ENCODE measurements at regions not wholly inside any gene's neighbourhood (a gene's known extent, or its start where the extent isn't known, plus 50 kb on each side); places are given as distances from the start of the nearest gene placed in this dataset.

GRCh38 chr10:120700426-120700825 lies 150.7 kb upstream of the WDR11 start:
- Histone ChIP-seq H3K27me3 (replicated peaks in 1 of 2; ENCODE audit: control insufficient read depth in 2 of 2, extremely low read depth in 1 of 2, insufficient read depth in 2 of 2, low read length in 1 of 2) (no peaks in the 10 kb centered on the region), H3K27ac (ENCODE audit: low read length) (no peak overlapping the region), H3K4me1 (ENCODE audit: control insufficient read depth in 1 of 2, extremely low read depth in 1 of 2, insufficient read depth in 2 of 2, low read length in 2 of 2) (no peaks in the 10 kb centered on the region), H3K4me3 (ENCODE audit: control insufficient read depth in 1 of 2, extremely low read depth in 1 of 2, low read length in 1 of 2) (no peak overlapping the region), H3K9me3 (peaks cover 3% of the 10 kb centered on the region), H3K36me3 (ENCODE audit: control insufficient read depth in 2 of 2, extremely low read depth in 1 of 2, insufficient read depth in 1 of 2, low read length in 1 of 2) (no peaks in the 10 kb centered on the region)
- ATAC-seq (replicated peaks in 1 of 4) (no peak), DNase-seq (no peak)
- Mint-ChIP-seq H3K36me3 (no peaks in the 10 kb centered on the region), H3K27me3 (peaks cover 0 to 4% of the 10 kb centered on the region in 2 donors), H3K4me3 (no peak overlapping the region), H3K9me3 (peaks cover 23 to 30% (median 23%) of the 10 kb centered on the region in 3 donors), H3K27ac (no peak overlapping the region), H3K4me1 (no peaks in the 10 kb centered on the region)
- ChIA-PET POLR2A (no interaction called here), CTCF (no interaction called here)
- 42% methylated on average over 2 of the region's 2 CpGs for WGBS (ENCODE audit: insufficient coverage)

GRCh38 chr10:120701381-120701780 lies 149.8 kb upstream of the WDR11 start:
- no peaks in the 10 kb centered on the region for H3K4me1 ChIP-seq (ENCODE audit: control insufficient read depth in 1 of 2, extremely low read depth in 1 of 2, insufficient read depth in 2 of 2, low read length in 2 of 2)
- H3K27me3 ChIP-seq (replicated peaks in 1 of 2; ENCODE audit: control insufficient read depth in 2 of 2, extremely low read depth in 1 of 2, insufficient read depth in 2 of 2, low read length in 1 of 2) = no peaks in the 10 kb centered on the region
- CTCF ChIA-PET = no interaction called here
- ATAC-seq (replicated peaks in 1 of 4) (no peak), DNase-seq (no peak)
- no peaks in the 10 kb centered on the region for H3K4me1 Mint-ChIP-seq
- H3K9me3 ChIP-seq = peaks cover 3% of the 10 kb centered on the region
- no peak overlapping the region for H3K27ac Mint-ChIP-seq
- H3K9me3 Mint-ChIP-seq = peaks cover 22 to 23% (median 22%) of the 10 kb centered on the region in 3 donors
- no CpG with 5 or more reads among the region's 2 CpGs for WGBS (ENCODE audit: insufficient coverage)
- POLR2A ChIA-PET = no interaction called here
- no peak overlapping the region for H3K4me3 ChIP-seq (ENCODE audit: control insufficient read depth in 1 of 2, extremely low read depth in 1 of 2, low read length in 1 of 2)
- no peaks in the 10 kb centered on the region for H3K36me3 Mint-ChIP-seq
- no peaks in the 10 kb centered on the region for H3K36me3 ChIP-seq (ENCODE audit: control insufficient read depth in 2 of 2, extremely low read depth in 1 of 2, insufficient read depth in 1 of 2, low read length in 1 of 2)
- H3K27ac ChIP-seq (ENCODE audit: low read length) = no peak overlapping the region
- no peak overlapping the region for H3K4me3 Mint-ChIP-seq
- H3K27me3 Mint-ChIP-seq = peaks cover 0 to 4% of the 10 kb centered on the region in 2 donors

GRCh38 chr10:120702032-120702431 lies 149.1 kb upstream of the WDR11 start:
- peaks cover 15 to 19% (median 18%) of the 10 kb centered on the region in 3 donors for H3K9me3 Mint-ChIP-seq
- H3K36me3 ChIP-seq (ENCODE audit: control insufficient read depth in 2 of 2, extremely low read depth in 1 of 2, insufficient read depth in 1 of 2, low read length in 1 of 2) = no peaks in the 10 kb centered on the region
- H3K9me3 ChIP-seq = no peaks in the 10 kb centered on the region
- ChIA-PET CTCF (no interaction called here), POLR2A (no interaction called here)
- H3K4me1 Mint-ChIP-seq = no peaks in the 10 kb centered on the region
- no peak overlapping the region for H3K27ac ChIP-seq (ENCODE audit: low read length)
- no peaks in the 10 kb centered on the region for H3K36me3 Mint-ChIP-seq
- WGBS (ENCODE audit: insufficient coverage) = no CpG with 5 or more reads among the region's 1 CpG
- no peaks in the 10 kb centered on the region for H3K4me1 ChIP-seq (ENCODE audit: control insufficient read depth in 1 of 2, extremely low read depth in 1 of 2, insufficient read depth in 2 of 2, low read length in 2 of 2)
- no peak overlapping the region for H3K4me3 ChIP-seq (ENCODE audit: control insufficient read depth in 1 of 2, extremely low read depth in 1 of 2, low read length in 1 of 2)
- H3K27me3 ChIP-seq (replicated peaks in 1 of 2; ENCODE audit: control insufficient read depth in 2 of 2, extremely low read depth in 1 of 2, insufficient read depth in 2 of 2, low read length in 1 of 2) = no peaks in the 10 kb centered on the region
- peaks cover 0 to 4% of the 10 kb centered on the region in 2 donors for H3K27me3 Mint-ChIP-seq
- ATAC-seq (replicated peaks in 1 of 4) (no peak), DNase-seq (no peak)
- no peak overlapping the region for H3K27ac Mint-ChIP-seq
- no peak overlapping the region for H3K4me3 Mint-ChIP-seq

DNA sequence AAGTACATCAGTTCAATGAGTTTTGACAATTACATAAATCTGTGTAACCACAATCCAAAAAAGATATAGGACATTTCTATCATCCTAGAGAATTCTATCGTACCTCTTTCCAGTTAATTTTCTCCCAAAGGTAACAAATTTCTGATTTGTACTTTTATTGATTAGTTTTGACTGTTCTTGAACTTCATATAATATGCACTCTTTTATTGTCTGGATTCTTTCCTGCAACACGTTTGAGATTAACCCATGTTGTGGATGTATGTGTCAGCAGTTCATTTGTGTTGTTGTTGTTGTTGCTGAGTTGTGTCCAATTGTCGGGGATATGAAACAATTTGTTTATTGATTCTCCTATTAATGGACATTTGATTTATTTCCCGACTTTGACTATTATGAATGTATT lies 145.9 kb upstream of the WDR11 start:
- Histone ChIP-seq H3K36me3 (ENCODE audit: control insufficient read depth in 2 of 2, extremely low read depth in 1 of 2, insufficient read depth in 1 of 2, low read length in 1 of 2) (no peaks in the 10 kb centered on the region), H3K27me3 (replicated peaks in 1 of 2; ENCODE audit: control insufficient read depth in 2 of 2, extremely low read depth in 1 of 2, insufficient read depth in 2 of 2, low read length in 1 of 2) (peaks cover 0 to 2% of the 10 kb centered on the region in 2 experiments), H3K4me1 (ENCODE audit: control insufficient read depth in 1 of 2, extremely low read depth in 1 of 2, insufficient read depth in 2 of 2, low read length in 2 of 2) (no peaks in the 10 kb centered on the region), H3K27ac (ENCODE audit: low read length) (no peak overlapping the region), H3K9me3 (no peaks in the 10 kb centered on the region), H3K4me3 (ENCODE audit: control insufficient read depth in 1 of 2, extremely low read depth in 1 of 2, low read length in 1 of 2) (no peak overlapping the region)
- no CpG with 5 or more reads among the region's 4 CpGs for WGBS (ENCODE audit: insufficient coverage)
- Mint-ChIP-seq H3K4me1 (no peaks in the 10 kb centered on the region), H3K9me3 (peaks cover 0 to 6% (median 0%) of the 10 kb centered on the region in 3 donors), H3K27ac (no peak overlapping the region), H3K4me3 (no peak overlapping the region), H3K27me3 (peaks cover 2 to 4% of the 10 kb centered on the region in 2 donors), H3K36me3 (no peaks in the 10 kb centered on the region)
- no peak for ATAC-seq (replicated peaks in 1 of 4)
- no peak for DNase-seq
- ChIA-PET CTCF (no interaction called here), POLR2A (no interaction called here)

- H3K27me3 Mint-ChIP-seq = peaks cover 0 to 2% of the 10 kb centered on the region in 2 donors
- H3K4me1 Mint-ChIP-seq = no peaks in the 10 kb centered on the region
- H3K4me1 ChIP-seq (ENCODE audit: control insufficient read depth in 1 of 2, extremely low read depth in 1 of 2, insufficient read depth in 2 of 2, low read length in 2 of 2) = no peaks in the 10 kb centered on the region
- no peaks in the 10 kb centered on the region for H3K9me3 Mint-ChIP-seq
- H3K36me3 ChIP-seq (ENCODE audit: control insufficient read depth in 2 of 2, extremely low read depth in 1 of 2, insufficient read depth in 1 of 2, low read length in 1 of 2) = no peaks in the 10 kb centered on the region
- ChIA-PET POLR2A (no interaction called here), CTCF (no interaction called here)
- H3K27ac ChIP-seq (ENCODE audit: low read length) = no peak overlapping the region
- no peak overlapping the region for H3K4me3 ChIP-seq (ENCODE audit: control insufficient read depth in 1 of 2, extremely low read depth in 1 of 2, low read length in 1 of 2)
- no peaks in the 10 kb centered on the region for H3K9me3 ChIP-seq
- DNase-seq = no peak
- no CpG with 5 or more reads among the region's 2 CpGs for WGBS (ENCODE audit: insufficient coverage)
- no peaks in the 10 kb centered on the region for H3K36me3 Mint-ChIP-seq
- no peak overlapping the region for H3K4me3 Mint-ChIP-seq
- H3K27ac Mint-ChIP-seq = no peak overlapping the region
- ATAC-seq (replicated peaks in 1 of 4) = no peak
- peaks cover 0 to 14% of the 10 kb centered on the region in 2 experiments for H3K27me3 ChIP-seq (replicated peaks in 1 of 2; ENCODE audit: control insufficient read depth in 2 of 2, extremely low read depth in 1 of 2, insufficient read depth in 2 of 2, low read length in 1 of 2)
Observed at GRCh38 chr10:120710076-120710475, 141.1 kb upstream of the WDR11 start.

GRCh38 chr10:120711860-120712259 lies 139.3 kb upstream of the WDR11 start:
- no peaks in the 10 kb centered on the region for H3K4me1 ChIP-seq (ENCODE audit: control insufficient read depth in 1 of 2, extremely low read depth in 1 of 2, insufficient read depth in 2 of 2, low read length in 2 of 2)
- H3K4me3 ChIP-seq (ENCODE audit: control insufficient read depth in 1 of 2, extremely low read depth in 1 of 2, low read length in 1 of 2) = no peak overlapping the region
- no peak overlapping the region for H3K27ac ChIP-seq (ENCODE audit: low read length)
- H3K27me3 Mint-ChIP-seq = peaks cover 0 to 2% of the 10 kb centered on the region in 2 donors
- H3K9me3 Mint-ChIP-seq = peaks cover 0 to under 1% (median 0%) of the 10 kb centered on the region in 3 donors
- DNase-seq (no peak), ATAC-seq (replicated peaks in 1 of 4) (no peak)
- no peak overlapping the region for H3K4me3 Mint-ChIP-seq
- no peak overlapping the region for H3K27ac Mint-ChIP-seq
- H3K27me3 ChIP-seq (replicated peaks in 1 of 2; ENCODE audit: control insufficient read depth in 2 of 2, extremely low read depth in 1 of 2, insufficient read depth in 2 of 2, low read length in 1 of 2) = peaks cover 0 to 14% of the 10 kb centered on the region in 2 experiments
- no peaks in the 10 kb centered on the region for H3K36me3 Mint-ChIP-seq
- no peaks in the 10 kb centered on the region for H3K36me3 ChIP-seq (ENCODE audit: control insufficient read depth in 2 of 2, extremely low read depth in 1 of 2, insufficient read depth in 1 of 2, low read length in 1 of 2)
- WGBS (ENCODE audit: insufficient coverage) = 79% methylated on average over 5 of the region's 5 CpGs
- no peaks in the 10 kb centered on the region for H3K9me3 ChIP-seq
- ChIA-PET CTCF (no interaction called here), POLR2A (no interaction called here)
- no peaks in the 10 kb centered on the region for H3K4me1 Mint-ChIP-seq

GRCh38 chr10:120713573-120714205 lies 137.5 kb upstream of the WDR11 start:
- Histone ChIP-seq H3K27ac (ENCODE audit: low read length) (no peak overlapping the region), H3K4me3 (ENCODE audit: control insufficient read depth in 1 of 2, extremely low read depth in 1 of 2, low read length in 1 of 2) (no peak overlapping the region), H3K27me3 (replicated peaks in 1 of 2; ENCODE audit: control insufficient read depth in 2 of 2, extremely low read depth in 1 of 2, insufficient read depth in 2 of 2, low read length in 1 of 2) (peaks cover 0 to 14% of the 10 kb centered on the region in 2 experiments), H3K36me3 (ENCODE audit: control insufficient read depth in 2 of 2, extremely low read depth in 1 of 2, insufficient read depth in 1 of 2, low read length in 1 of 2) (no peaks in the 10 kb centered on the region), H3K4me1 (ENCODE audit: control insufficient read depth in 1 of 2, extremely low read depth in 1 of 2, insufficient read depth in 2 of 2, low read length in 2 of 2) (no peaks in the 10 kb centered on the region), H3K9me3 (no peaks in the 10 kb centered on the region)
- peaks cover 0 to 2% of the 10 kb centered on the region in 2 donors for H3K27me3 Mint-ChIP-seq
- no peak overlapping the region for H3K4me3 Mint-ChIP-seq
- ATAC-seq (replicated peaks in 1 of 4) (no peak), DNase-seq (peak in 1 of 35 experiments; percentile 7)
- CTCF ChIA-PET = interaction anchor here in 1 of 2 donors (0.6 kb wide), 1 partner anchor 21 kb away, joined by 3 read pairs; no protein-coding TSS in a partner anchor
- no peaks in the 10 kb centered on the region for H3K36me3 Mint-ChIP-seq
- POLR2A ChIA-PET = no interaction called here
- H3K4me1 Mint-ChIP-seq = no peaks in the 10 kb centered on the region
- peaks cover 0 to 4% (median 0%) of the 10 kb centered on the region in 3 donors for H3K9me3 Mint-ChIP-seq
- no CpG with 5 or more reads among the region's 2 CpGs for WGBS (ENCODE audit: insufficient coverage)
- H3K27ac Mint-ChIP-seq = no peak overlapping the region
